Erythroblast (primary cell): ENCODE measurements at regions not wholly inside any gene's neighbourhood (a gene's known extent, or its start where the extent isn't known, plus 50 kb on each side); places are given as distances from the start of the nearest gene placed in this dataset.

ENCODE experiments used
- DNase-seq, 2 experiments: peaks; one replicate each; lab custom pipeline; 2025; lab: John Stamatoyannopoulos, UW
- GATA1 ChIP-seq: IDR thresholded peaks from 2 replicates; pipeline ENCODE4 v1.6.1; 2011; ENCODE audit warnings: low read depth, mild to moderate bottlenecking, control low read depth, low read length, moderate library complexity
- POLR2A ChIP-seq: IDR thresholded peaks from 2 replicates; pipeline ENCODE4 v1.6.1; 2011; ENCODE audit warnings: mild to moderate bottlenecking, low read length

GRCh38 chr9:88676644-88677043 is 141.7 kb downstream of the NXNL2 start:
- no peak for DNase-seq
- no peak for TF ChIP-seq GATA1
- no peak for TF ChIP-seq POLR2A

DNA sequence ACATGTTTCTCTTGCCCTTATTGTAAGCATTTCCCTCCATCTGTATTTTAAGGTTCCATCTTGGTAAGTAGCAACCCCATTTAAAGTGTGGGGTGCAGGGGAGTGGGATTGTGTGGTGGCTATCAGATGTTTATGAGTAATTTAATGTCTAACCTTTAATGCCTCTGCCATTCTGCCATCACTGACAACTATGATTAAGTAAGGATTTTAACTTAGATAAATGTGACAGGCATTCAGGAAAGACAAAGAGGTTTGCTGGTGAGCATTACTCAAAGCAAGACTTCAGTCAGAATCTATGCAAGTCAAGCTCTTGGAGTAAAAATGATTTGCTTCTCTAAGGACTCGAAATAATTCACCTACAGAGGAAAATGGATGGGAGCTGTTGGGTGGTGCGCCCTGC is 143.0 kb downstream of the NXNL2 start:
- no peak for DNase-seq

DNA sequence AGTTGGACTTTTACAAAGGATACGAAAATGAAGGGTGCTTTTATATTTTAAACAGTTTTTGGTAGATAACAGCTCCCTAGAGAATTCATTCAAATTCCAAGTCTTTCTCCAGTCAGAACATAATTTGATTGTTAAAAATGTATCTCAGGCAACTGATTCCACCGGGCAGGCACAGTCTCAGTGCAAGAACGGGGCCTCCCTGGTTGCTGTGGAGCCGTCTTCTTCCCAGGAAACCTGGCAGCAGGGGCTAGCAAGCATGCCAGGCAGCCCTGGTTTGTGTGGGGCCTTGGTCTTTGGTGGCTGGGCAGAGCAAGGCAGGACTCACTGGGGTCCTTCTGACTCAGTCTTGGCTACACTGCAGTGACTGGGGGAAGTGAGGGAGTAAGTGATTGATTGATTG is 143.5 kb downstream of the NXNL2 start:
- TF ChIP-seq GATA1: no peak

More for the DNA sequence above, 143.0 kb downstream of the NXNL2 start:
- TF ChIP-seq GATA1 (no peak), POLR2A (no peak)

DNA sequence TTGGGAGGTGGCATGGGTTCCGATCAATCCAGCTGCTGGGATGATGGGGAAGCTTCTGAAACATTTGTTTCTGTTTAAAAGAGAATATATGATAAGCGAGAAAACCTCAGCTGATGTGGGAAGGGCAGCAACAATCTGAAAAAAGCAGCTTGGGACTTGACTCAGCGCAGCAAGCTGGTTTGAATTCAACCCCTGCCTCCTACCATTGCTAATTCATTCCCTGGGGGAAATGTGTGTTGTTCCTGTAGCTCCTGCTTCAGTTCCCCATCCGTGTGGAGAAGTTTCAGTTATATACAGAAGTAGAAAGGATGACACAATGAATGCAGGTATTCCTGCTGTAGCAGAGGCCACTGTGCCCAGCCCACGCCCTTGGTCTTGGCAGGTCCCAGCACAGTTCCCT is 145.1 kb downstream of the NXNL2 start:
- TF ChIP-seq POLR2A (no peak), GATA1 (no peak)

More for the DNA sequence above, 143.5 kb downstream of the NXNL2 start:
- no peak for DNase-seq

DNA sequence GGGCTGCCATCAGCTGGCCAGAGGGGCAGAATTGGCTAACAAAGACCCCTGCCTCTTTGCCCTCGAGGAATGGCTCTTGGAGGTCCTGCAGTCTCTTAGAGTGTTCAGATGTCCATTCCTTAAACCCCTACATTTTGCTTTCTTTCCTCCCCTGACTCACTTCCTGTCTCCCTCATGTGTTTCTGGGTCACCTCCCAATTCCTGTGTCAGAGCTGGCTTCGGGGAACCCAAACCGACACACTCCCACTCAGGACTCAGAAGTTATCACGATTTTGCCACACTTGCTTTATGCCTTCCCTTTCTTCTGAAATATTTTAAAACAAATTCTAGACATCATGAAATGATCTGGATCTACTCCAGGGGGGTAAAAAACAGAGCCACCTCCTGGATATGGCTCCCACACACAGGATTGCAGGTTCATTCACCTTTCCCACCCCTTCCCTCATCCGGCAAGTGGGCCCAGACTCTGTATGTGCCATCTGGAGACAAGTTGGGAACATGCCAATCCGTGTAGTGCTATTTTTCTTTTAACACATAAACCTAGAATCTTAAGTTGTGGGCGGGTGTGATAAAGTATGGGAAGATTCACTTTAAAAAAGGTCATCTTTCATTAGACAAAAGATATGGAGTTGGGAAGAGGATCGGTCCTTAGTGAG is 145.7 kb downstream of the NXNL2 start:
- TF ChIP-seq POLR2A: no peak
- no peak for TF ChIP-seq GATA1
- no peak for DNase-seq

More for the DNA sequence above, 145.1 kb downstream of the NXNL2 start:
- no peak for DNase-seq

DNA sequence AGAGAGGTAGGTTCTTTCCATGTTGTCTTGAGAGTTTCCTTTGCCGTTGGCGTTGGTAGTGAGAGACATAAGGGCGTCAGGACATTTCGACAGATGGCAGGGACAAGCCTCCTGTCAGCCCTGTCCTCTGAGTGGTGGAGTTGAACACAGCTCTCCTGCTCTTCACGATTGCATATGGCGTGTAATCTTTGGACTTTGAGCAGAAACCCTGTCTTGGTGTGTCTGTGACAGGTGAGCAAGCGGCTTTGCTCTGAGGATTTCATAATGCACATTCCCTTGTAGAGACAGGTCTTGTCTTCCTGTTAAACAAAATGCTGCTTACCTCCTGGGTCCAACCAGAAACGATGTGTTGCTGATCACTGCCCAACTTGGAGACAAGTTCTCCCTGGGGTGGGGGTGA is 146.5 kb downstream of the NXNL2 start:
- TF ChIP-seq POLR2A (no peak), GATA1 (no peak)
- no peak for DNase-seq

GRCh38 chr9:88682431-88682831 is 147.5 kb downstream of the NXNL2 start:
- no peak for DNase-seq
- TF ChIP-seq POLR2A: no peak
- TF ChIP-seq GATA1: no peak

GRCh38 chr9:88684046-88684445 is 149.1 kb downstream of the NXNL2 start:
- no peak for DNase-seq
- TF ChIP-seq POLR2A: no peak
- TF ChIP-seq GATA1: no peak

- DNase-seq: no peak
- no peak for TF ChIP-seq GATA1
- no peak for TF ChIP-seq POLR2A
Measured at GRCh38 chr9:88684845-88685244, 149.9 kb downstream of the NXNL2 start.

- TF ChIP-seq POLR2A: no peak
- TF ChIP-seq GATA1: no peak
- DNase-seq: no peak
Measured at GRCh38 chr9:88685966-88686365, 151.0 kb downstream of the NXNL2 start.

DNA sequence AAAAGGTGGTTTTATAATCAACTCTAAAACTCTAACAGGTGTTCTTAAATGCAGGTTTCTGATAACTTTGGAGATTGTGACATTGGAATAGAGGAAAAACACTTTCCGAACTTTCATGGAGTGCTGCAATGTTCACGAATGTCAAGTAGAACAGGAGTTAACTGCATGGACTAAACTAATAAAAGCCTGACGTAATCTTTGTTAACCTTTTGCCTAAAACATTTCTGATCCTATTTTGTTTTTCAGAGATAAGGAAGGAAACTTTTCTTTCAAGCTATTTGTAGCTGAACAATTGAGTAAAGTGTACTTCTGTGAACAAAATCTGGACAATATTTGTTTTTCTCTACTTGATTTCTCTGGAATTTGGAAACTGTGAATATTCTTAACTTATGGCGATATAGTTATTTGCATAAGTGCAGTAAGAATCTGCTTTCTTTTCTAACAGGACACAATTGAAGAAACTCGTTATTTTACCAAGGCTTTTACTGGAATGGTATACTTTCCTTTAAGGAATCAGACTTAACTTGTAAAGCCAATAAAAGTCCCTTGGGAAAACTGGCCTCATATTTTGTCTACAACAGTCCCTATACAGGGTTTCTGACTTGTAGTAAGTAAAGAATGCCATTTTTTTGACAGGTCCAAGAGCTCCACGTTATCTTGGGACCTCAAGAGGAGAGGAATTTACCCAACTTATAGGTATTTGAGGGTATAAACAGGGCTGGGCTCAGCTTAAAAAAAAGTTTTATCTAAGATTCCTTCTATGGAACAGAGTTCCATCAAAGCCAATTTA is 154.7 kb downstream of the NXNL2 start:
- no peak for DNase-seq
- TF ChIP-seq GATA1 (no peak), POLR2A (no peak)

GRCh38 chr9:88690628-88691027 is 155.7 kb downstream of the NXNL2 start:
- no peak for DNase-seq
- no peak for TF ChIP-seq GATA1
- TF ChIP-seq POLR2A: no peak

- no peak for TF ChIP-seq GATA1
- TF ChIP-seq POLR2A: no peak
- DNase-seq: no peak
Measured at GRCh38 chr9:88691091-88691490, 156.1 kb downstream of the NXNL2 start.

DNA sequence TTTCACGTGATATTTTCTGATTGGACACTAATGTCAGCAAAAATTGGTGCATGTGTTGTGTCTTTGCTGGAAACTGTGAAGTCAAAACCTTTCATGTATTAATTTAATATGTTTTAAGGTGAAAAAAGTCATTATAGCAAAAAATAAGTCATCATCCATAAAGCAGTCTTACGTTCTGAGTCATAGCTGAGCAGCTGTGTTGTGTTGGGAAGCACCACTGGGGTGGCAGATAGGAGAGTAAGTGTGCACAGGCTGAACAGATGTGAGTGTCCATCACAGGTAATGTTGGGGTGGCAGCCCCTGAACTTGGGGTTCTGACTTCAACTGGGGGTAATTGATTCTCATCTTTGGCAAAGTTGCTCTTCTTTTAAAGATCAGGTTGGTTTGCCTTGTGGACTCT is 156.8 kb downstream of the NXNL2 start:
- TF ChIP-seq GATA1 (no peak), POLR2A (no peak)
- DNase-seq: no peak

DNA sequence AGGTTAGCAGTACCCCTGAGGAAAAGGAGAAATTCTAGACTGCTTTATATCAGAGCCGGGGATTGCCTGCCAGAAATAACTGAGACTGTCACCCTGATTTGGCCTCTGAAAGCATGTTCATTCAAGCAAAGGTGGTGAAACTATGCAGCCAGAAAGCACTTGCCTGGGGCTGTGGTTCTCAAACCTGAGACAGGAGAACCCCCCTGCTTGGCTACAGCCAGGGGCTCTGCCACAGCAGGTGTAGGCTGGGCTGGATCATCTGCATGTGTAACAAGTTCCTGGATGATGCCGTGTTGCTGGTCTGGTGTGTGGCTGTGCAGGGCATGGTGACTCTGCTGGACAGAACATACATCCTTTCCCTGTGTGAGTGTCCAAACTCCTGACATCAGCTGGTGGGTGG is 157.8 kb downstream of the NXNL2 start:
- TF ChIP-seq GATA1: no peak
- TF ChIP-seq POLR2A: no peak
- DNase-seq: no peak
